HAP-1 (cell line): ENCODE measurements at regions not wholly inside any gene's neighbourhood (a gene's known extent, or its start where the extent isn't known, plus 50 kb on each side); places are given as distances from the start of the nearest gene placed in this dataset.

Experiments used
- DNase-seq, 2 experiments: peaks; one replicate each; pipeline ENCODE4 v3.0.0-alpha.2; 2016 to 2020; ENCODE audit warnings: low spot score in 2 of 2
- H3K27me3 ChIP-seq: fragments of 250-450 bp; sonication (Bioruptor Pico); 2 replicates; pipeline ENCODE4 v1.5.1; 2020; ENCODE audit warnings: low read depth, mild to moderate bottlenecking, moderate library complexity
- H3K36me3 ChIP-seq: fragments of 250-450 bp; sonication (Bioruptor Pico); replicated peaks from 2 replicates; pipeline ENCODE4 v1.5.1; 2020; ENCODE audit warnings: mild to moderate bottlenecking
- H3K4me1 ChIP-seq: fragments of 250-450 bp; sonication (Bioruptor Pico); 2 replicates; pipeline ENCODE4 v1.5.1; 2020; ENCODE audit warnings: mild to moderate bottlenecking
- H3K4me3 ChIP-seq: fragments of 250-450 bp; sonication (Bioruptor Pico); 2 replicates; pipeline ENCODE4 v1.5.1; 2020; ENCODE audit warnings: mild to moderate bottlenecking, moderate library complexity
- H3K9me3 ChIP-seq: fragments of 250-450 bp; sonication (Bioruptor Pico); 2 replicates; pipeline ENCODE4 v1.5.1; 2020; ENCODE audit warnings: mild to moderate bottlenecking, moderate library complexity
- in situ Hi-C: fragments of 300-500 bp; cut with MboI; formaldehyde crosslinking; loops from 3 replicates; pipeline ENCODE4 v1.14.3; 2020; ENCODE audit warnings: low sequenced_read_pairs, inconsistent platforms, mixed read lengths

DNA sequence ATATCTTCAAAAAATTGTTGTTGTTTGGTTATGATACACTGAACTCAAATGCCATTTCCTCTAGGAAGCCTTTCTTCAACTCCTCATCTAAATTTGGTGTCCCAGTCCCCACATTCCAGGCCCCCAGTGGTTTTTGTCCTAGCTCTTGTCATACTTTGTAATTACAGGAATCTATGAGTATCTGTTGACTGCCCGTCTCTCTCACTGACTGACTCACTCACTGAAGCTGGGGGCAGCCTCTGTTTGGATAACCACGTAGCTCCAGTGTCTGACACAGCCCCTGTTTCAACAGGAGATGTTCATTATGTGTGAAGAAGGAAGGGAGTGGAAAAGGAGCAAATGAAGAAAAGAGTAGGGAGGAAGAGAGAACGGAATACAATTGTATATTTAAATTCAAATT, 284.1 kb upstream of the TENM3 start:
- Histone ChIP-seq H3K4me3 (no peak overlapping the region), H3K36me3 (no peaks in the 10 kb centered on the region), H3K9me3 (no peaks in the 10 kb centered on the region), H3K27me3 (no peaks in the 10 kb centered on the region), H3K4me1 (peaks cover 34% of the 10 kb centered on the region)
- in situ Hi-C loops = no loop called here
- DNase-seq = no peak

DNA sequence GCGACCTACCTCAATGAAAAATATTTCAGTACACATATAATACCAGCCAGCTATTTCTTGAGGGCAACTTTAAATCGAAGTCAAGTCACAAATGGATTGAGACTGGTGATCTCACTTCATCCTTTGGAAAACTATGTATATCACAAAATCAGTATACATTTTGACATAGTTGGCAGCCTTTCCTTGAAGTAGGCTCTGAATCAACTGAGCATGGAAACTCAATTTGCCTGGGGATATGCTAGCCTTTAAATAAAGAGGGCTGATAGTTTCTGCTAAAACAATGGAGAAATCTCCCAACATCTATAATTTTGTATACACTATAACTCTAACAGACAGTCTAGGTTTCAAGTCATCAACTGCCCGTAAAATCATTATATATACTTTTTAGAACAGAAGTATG, 282.8 kb upstream of the TENM3 start:
- in situ Hi-C loops = no loop called here
- Histone ChIP-seq H3K9me3 (no peaks in the 10 kb centered on the region), H3K4me3 (no peak overlapping the region), H3K4me1 (peaks cover 34% of the 10 kb centered on the region), H3K36me3 (no peaks in the 10 kb centered on the region), H3K27me3 (no peaks in the 10 kb centered on the region)
- DNase-seq = no peak

DNA sequence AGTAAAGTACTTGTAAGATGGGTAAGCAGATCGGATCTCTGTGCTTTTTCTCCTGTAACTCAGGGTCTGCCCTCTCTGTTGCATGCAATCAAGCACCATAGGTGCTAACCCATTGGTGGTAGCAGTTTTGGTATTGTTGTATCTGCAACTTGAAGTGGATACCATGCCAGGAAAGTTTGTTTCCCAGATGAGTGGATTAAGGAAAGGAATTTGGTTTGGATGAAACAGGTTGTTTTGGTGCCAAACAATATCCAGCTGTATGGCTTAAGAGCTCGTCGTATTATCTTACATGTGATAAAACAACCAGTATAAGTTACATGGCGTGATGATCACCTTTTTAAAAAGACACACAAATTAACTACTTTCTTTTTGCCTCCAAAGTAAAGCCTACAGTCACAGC, 280.9 kb upstream of the TENM3 start:
- peaks cover 35% of the 10 kb centered on the region for H3K4me1 ChIP-seq
- DNase-seq = no peak
- in situ Hi-C loops = no loop called here
- no peaks in the 10 kb centered on the region for H3K27me3 ChIP-seq
- no peak overlapping the region for H3K4me3 ChIP-seq
- H3K9me3 ChIP-seq = no peaks in the 10 kb centered on the region
- H3K36me3 ChIP-seq = no peaks in the 10 kb centered on the region

DNA sequence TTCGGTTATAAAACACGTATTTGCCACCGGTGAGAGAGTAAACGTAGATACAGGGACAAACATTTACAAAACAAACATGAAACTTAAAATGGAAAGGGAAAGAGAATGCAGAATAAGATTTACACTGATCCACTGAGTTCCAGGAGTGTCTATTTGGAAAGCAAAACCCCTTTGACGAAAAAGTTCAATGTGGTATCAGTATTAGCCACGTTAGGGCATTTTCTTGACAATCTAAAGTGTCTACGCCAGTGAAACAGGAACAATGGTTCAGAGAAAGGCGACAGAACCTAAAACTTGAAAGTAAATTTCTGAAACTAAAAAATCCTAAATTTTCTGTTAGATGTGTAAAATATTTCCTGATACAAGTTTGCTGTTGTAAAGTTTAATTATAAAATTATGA, 278.5 kb upstream of the TENM3 start:
- no peaks in the 10 kb centered on the region for H3K27me3 ChIP-seq
- H3K4me1 ChIP-seq = peaks cover 24% of the 10 kb centered on the region
- H3K9me3 ChIP-seq = no peaks in the 10 kb centered on the region
- DNase-seq = no peak
- H3K36me3 ChIP-seq = no peaks in the 10 kb centered on the region
- in situ Hi-C loops = no loop called here
- no peak overlapping the region for H3K4me3 ChIP-seq

DNA sequence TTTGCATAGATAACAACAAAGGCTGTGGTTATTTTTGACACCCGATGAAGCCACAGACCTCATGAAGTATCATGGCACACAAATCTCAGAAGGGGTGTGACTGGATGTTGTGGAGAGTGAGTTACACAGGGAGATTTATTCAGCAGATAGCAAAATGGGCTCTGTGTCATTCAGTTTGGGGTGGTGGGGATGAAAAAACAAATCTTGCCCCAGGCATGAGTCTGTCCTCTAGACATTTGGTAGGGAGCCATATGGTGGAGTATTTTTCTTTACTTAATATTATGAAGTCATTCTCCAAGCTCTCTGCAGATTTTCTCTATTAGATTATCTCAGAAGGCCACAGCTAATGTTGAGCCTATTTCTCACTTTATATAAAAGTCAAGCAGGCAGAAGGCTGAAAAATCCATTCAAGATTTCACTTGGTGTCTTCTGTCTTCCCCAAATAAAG, 277.1 kb upstream of the TENM3 start:
- Histone ChIP-seq H3K4me3 (no peak overlapping the region), H3K4me1 (peaks cover 24% of the 10 kb centered on the region), H3K9me3 (no peaks in the 10 kb centered on the region), H3K27me3 (no peaks in the 10 kb centered on the region), H3K36me3 (no peaks in the 10 kb centered on the region)
- in situ Hi-C loops = no loop called here
- DNase-seq = no peak

DNA sequence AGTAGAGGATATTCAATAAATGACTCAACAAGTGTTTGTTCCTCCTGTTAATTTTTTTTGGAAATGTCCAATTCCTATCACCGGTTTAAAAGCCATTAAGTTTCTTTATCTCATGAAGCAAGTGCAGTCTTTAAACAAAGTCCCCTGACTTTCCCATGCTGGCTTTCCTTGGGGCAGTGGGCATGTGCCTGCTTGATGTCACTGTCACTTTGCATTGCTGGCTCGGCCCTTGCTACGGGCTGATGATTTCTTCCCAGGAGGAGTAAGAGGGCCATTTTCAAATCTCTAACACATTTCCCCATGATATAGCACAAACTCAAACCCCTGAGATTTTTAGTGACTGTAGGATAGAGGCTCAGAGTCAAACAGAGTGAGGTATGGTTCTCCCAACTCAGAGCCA, 275.8 kb upstream of the TENM3 start:
- no peaks in the 10 kb centered on the region for H3K27me3 ChIP-seq
- H3K9me3 ChIP-seq = no peaks in the 10 kb centered on the region
- H3K4me1 ChIP-seq = peaks cover 16% of the 10 kb centered on the region
- DNase-seq = no peak
- H3K36me3 ChIP-seq = no peaks in the 10 kb centered on the region
- H3K4me3 ChIP-seq = no peak overlapping the region
- in situ Hi-C loops = no loop called here

DNA sequence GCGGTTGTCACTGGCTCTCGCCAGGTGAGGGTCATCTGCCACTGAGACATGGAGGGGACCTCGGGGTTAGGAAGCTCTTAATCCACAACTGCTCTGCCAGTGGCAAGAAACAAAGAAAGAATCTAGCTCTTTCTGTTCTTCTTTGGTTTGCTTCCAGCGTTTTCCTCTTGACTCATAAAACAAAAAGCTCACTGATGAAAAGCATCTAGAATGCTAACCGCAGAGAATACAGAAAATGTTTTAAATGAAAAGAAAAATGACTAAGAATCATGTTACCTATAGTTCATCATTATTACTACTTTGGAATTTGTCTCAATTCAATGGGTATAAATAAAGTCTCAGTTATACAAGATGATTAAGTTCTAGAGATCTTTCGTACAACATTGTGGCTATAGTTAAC, 274.8 kb upstream of the TENM3 start:
- H3K4me1 ChIP-seq = peaks cover 12% of the 10 kb centered on the region
- no peaks in the 10 kb centered on the region for H3K9me3 ChIP-seq
- H3K27me3 ChIP-seq = no peaks in the 10 kb centered on the region
- in situ Hi-C loops = no loop called here
- DNase-seq = no peak
- no peaks in the 10 kb centered on the region for H3K36me3 ChIP-seq
- no peak overlapping the region for H3K4me3 ChIP-seq

DNA sequence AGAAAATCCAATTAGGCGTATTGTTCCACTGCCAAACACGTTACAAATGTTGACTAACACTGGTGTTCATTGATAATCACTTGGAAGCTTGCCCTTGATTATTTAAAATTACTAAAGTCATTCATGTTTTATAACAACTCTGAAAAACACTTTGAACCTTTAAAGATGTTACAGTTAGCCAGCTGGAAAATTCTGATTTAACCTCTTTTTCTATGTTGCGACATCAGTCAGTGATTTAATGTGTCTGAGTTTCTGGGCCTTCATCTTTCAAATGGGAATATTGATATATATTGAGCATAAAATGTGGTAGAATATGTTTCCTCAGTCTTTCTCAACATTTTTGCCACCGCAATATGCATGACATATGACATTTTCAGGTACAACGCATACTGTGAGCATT, 274.1 kb upstream of the TENM3 start:
- no peaks in the 10 kb centered on the region for H3K27me3 ChIP-seq
- H3K4me3 ChIP-seq = no peak overlapping the region
- no peaks in the 10 kb centered on the region for H3K9me3 ChIP-seq
- H3K36me3 ChIP-seq = no peaks in the 10 kb centered on the region
- DNase-seq = no peak
- in situ Hi-C loops = no loop called here
- peaks cover 12% of the 10 kb centered on the region for H3K4me1 ChIP-seq

DNA sequence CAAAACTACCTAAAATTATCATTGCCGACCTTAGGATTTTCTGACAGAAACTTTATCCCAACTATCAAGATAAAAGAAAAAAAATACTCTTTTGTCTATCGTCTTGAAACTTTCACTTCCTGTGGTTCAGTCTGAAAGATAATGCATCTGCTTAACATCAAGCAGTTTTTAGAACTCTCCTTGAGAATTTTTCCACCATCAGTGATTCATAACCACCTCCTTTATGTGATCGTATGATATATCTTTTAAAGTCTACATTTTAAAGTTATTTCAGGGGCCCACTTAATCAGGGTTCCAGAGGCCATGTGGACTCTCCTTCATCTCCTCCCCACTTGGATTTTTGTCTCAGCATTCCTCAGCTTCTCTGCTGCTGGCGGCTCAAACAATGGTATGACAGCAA, 272.8 kb upstream of the TENM3 start:
- Histone ChIP-seq H3K4me1 (peaks cover 12% of the 10 kb centered on the region), H3K4me3 (no peak overlapping the region), H3K27me3 (no peaks in the 10 kb centered on the region), H3K36me3 (no peaks in the 10 kb centered on the region), H3K9me3 (no peaks in the 10 kb centered on the region)
- no peak for DNase-seq
- in situ Hi-C loops = no loop called here

DNA sequence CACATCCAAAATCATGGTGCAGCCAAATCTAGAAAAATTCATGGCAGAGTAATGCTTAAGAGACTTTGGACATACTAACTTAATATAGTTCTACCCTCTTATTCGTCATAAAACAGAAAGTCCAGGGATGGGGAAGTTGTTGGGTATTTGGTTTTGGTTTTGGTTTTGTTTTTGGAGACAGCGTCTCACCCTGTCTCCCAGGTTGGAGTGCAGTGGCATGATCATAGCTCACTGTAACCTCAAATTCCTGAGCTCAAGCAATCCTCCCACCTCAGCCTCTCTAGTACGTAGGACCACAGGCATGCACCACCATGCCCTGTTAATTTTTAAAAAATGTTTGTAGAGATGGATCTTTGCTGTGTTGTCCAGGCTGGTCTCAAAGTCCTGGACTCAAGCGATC, 271.8 kb upstream of the TENM3 start:
- in situ Hi-C loops = no loop called here

DNA sequence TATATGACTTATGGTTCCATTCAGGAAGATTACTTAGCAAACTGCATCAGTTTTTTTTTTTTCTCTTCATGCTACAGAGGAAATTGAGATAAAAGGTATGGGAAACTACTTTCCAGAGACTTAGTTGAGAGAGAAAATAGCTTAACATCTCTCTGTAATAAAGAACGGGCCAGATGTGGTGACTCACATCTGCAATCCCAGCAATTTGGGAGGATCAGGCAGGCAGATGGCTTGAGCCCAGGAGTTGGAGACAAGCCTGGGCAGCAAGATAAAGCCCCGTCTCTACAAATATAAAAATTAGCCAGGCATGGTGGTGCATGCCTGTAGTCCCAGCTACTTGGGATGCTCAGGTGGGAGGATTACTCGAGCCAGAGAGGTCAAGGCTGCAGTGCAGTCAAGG, 271.2 kb upstream of the TENM3 start:
- H3K27me3 ChIP-seq = no peaks in the 10 kb centered on the region
- DNase-seq = no peak
- in situ Hi-C loops = no loop called here
- no peaks in the 10 kb centered on the region for H3K4me1 ChIP-seq
- H3K4me3 ChIP-seq = no peak overlapping the region
- H3K36me3 ChIP-seq = no peaks in the 10 kb centered on the region
- H3K9me3 ChIP-seq = no peaks in the 10 kb centered on the region

More for the DNA sequence above, 271.8 kb upstream of the TENM3 start:
- no peaks in the 10 kb centered on the region for H3K27me3 ChIP-seq
- no peaks in the 10 kb centered on the region for H3K36me3 ChIP-seq
- no peak overlapping the region for H3K4me3 ChIP-seq
- no peak for DNase-seq
- H3K9me3 ChIP-seq = no peaks in the 10 kb centered on the region
- H3K4me1 ChIP-seq = peaks cover 5% of the 10 kb centered on the region

DNA sequence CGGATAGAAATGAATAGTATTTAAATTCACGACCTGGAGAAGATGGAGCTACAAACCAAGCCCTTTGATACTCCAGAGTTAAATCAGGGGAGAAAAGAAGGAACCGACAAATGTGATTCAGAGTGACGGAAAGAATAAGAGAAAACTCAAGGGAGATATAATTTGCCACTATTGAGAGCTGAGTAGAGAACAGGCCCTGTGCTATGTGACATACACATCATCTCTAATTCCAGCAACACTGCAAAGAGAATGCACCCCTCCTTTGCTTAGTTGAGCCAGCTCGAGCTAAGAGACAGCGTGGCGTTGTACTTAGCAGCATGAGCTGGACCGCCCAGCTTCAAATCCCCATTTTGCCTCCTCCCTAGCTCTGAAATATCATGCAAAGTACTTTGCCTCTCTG, 266.4 kb upstream of the TENM3 start:
- in situ Hi-C loops = no loop called here
- Histone ChIP-seq H3K36me3 (no peaks in the 10 kb centered on the region), H3K4me3 (no peak overlapping the region), H3K9me3 (no peaks in the 10 kb centered on the region), H3K27me3 (no peaks in the 10 kb centered on the region), H3K4me1 (no peaks in the 10 kb centered on the region)
- no peak for DNase-seq

DNA sequence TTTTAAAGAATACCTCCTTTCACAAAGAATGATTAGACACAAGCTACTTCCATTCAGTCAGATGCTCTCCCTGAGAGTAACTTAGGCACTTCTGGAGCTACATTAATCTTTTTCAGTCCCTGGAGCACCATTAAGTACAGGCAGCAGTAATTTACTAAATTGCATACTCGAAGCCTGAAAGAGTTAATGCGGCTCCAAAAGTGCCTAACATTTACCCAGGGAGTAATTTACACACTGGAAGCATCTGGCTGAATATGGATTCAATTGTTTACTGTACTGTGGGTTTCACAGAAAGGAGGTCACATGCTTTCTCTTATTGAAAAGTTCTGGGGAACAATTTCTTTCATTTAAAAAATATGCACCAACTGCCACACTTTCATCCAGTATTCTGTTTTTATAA, 260.8 kb upstream of the TENM3 start:
- Histone ChIP-seq H3K9me3 (no peaks in the 10 kb centered on the region), H3K27me3 (no peaks in the 10 kb centered on the region), H3K36me3 (no peaks in the 10 kb centered on the region), H3K4me3 (no peak overlapping the region), H3K4me1 (peaks cover 17% of the 10 kb centered on the region)
- in situ Hi-C loops = no loop called here
- DNase-seq = peak; percentile 14 to 49

DNA sequence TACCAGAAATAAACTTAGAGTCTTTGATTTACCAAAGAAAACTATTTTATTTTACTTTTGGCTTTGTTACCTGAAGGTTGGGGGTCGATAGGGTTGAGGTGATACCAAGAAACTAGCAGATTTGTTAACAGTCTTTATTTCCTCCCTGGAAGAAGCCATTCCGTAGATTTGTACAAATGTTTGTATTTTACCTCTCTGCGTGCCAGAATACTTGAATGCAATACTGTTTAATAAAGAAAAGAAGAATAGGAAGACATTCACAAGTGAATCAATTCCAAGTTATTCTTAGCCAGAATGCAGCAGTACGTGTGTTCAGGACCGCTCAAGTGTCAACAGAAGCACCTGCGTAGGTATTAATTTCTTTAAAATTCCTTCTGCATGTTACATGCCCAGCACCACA, 260.3 kb upstream of the TENM3 start:
- in situ Hi-C loops = no loop called here
- H3K4me1 ChIP-seq = peaks cover 17% of the 10 kb centered on the region
- H3K9me3 ChIP-seq = no peaks in the 10 kb centered on the region
- DNase-seq = no peak
- no peak overlapping the region for H3K4me3 ChIP-seq
- no peaks in the 10 kb centered on the region for H3K27me3 ChIP-seq
- no peaks in the 10 kb centered on the region for H3K36me3 ChIP-seq

DNA sequence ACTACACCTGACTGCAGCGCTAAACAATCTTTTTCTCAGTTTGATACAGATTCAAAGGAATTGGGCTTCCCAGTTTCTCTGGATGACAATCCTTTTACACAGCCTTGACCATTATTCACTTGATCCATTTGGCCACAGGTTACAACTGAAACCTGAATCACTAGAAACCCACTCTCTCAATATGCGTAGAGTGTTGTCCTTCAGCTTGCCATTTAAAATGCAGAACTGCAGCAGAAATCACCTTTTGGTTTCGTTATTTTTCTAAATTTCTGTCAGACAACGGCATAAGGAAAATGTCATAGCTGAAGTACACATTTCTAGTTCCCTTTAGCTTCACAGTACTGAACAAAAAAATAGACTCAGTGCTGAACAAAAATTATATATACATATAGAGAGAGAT, 255.8 kb upstream of the TENM3 start:
- in situ Hi-C loops = no loop called here
- no peaks in the 10 kb centered on the region for H3K36me3 ChIP-seq

More for the DNA sequence above, 255.8 kb upstream of the TENM3 start:
- Histone ChIP-seq H3K4me3 (no peak overlapping the region), H3K27me3 (no peaks in the 10 kb centered on the region), H3K9me3 (no peaks in the 10 kb centered on the region), H3K4me1 (peaks cover 12% of the 10 kb centered on the region)
- no peak for DNase-seq
